ENCODE measurements at regions not wholly inside any gene's neighbourhood (a gene's known extent, or its start where the extent isn't known, plus 50 kb on each side); places are given as distances from the start of the nearest gene placed in this dataset.
"Not testable (repeated sequence)": the region's sequence is repeated elsewhere in the genome, so short reads cannot be mapped to it uniquely, and the experiment has no call there.

- no peak for DNase-seq
Measured at GRCh38 chr4:58871509-58871908, 1761.3 kb upstream of the IGFBP7 start.

DNA sequence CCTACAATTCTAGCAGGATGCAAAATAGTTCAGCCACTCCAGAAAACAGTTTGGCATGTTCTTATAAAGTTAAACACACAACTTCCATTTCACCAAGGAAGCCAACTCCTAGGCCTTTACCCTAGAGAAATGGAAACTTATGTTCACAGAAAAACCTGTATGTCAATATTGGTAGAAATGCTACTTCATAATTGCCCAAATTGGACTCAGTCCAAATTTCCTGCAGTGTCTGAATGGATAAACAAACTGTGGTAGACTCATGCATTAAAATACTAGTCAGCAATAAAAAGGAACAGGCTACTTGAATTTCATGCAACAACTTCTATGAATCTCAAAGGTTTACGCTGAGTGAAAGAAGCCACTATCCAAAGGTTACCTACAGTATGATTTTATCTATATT lies 1738.8 kb upstream of the IGFBP7 start:
- no peak for DNase-seq

DNA sequence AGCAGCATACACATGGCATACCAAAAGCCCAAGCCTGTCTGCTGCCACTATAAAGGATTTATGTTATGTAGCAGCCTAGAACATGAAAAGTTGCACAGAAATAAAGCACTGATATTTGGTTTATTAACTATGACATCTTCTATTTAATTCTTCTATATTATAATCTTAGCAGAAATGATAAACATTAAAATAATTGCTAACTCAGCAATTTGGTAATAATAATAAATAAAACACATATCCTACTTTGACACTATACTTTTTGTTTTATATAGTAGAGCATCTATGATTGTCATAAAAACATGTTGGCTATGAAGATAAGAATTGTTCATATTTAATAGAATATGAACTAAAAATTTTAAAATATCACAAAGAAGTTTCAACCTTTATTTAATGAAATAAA lies 1733.3 kb upstream of the IGFBP7 start:
- no peak for DNase-seq

- no peak for DNase-seq
Measured at GRCh38 chr4:58833126-58833525, 1722.9 kb upstream of the IGFBP7 start.

- DNase-seq = no peak
Measured at GRCh38 chr4:58825278-58825677, 1715.1 kb upstream of the IGFBP7 start.

- not testable (repeated sequence) for DNase-seq
Measured at GRCh38 chr4:58818560-58818959, 1708.4 kb upstream of the IGFBP7 start.

GRCh38 chr4:58809948-58810347 lies 1699.8 kb upstream of the IGFBP7 start:
- no peak for DNase-seq

DNA sequence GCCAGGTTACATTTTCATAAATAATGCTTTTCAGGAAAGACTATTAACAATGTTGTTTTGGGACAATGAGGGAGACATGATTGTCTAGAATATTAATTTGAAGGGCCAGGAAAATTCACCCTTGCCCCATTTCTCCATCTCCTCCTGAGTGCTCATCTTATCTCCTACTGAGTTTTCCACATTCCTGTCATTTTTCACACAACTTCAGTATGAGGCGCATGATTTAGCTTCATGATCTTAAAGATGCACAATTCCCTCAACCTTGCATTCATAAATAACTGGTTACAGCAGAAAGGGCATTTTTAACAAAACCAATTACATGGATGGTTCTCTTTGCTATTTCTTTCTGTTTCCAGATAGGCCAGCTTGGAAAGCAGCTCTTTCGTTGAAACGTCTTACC lies 1699.2 kb upstream of the IGFBP7 start:
- DNase-seq = no peak

DNA sequence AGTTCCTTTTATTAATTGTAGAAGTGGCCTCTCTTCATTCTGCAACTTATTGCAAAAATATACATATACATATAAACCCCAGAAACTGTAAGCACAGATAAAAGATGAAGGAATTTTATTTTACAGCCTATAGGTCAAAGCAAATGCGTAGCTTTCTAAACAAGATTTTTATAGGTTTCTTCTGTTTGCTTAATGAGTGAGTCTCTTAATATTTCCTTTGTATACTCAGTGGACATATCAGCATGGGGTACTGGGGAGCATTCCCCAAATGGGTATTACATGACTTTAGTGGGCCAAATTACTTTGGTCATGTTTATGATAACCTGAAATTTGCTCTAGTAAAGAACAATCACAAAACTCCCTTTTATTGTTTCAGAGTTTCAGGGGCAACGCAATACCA lies 1698.6 kb upstream of the IGFBP7 start:
- DNase-seq = no peak

- no peak for DNase-seq
Measured at GRCh38 chr4:58807843-58808615, 1697.8 kb upstream of the IGFBP7 start.

DNA sequence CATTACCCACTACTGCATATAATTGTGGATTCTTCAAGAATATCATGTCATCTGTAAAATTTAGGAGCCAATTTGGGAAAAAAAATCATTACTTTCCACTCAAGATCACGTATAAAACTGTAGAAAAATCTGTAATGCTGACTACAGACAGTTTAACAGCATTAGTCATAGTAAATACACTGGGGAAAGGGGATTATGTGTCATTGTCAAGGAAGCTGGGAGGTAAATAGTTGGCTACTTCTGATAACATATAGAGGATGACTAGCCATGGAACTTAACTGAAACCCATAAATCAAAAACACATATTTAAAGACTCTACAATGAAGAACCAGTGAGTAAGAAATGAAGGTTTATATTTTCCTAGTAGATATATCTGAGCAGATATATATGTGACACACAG lies 1666.4 kb upstream of the IGFBP7 start:
- DNase-seq = no peak

DNA sequence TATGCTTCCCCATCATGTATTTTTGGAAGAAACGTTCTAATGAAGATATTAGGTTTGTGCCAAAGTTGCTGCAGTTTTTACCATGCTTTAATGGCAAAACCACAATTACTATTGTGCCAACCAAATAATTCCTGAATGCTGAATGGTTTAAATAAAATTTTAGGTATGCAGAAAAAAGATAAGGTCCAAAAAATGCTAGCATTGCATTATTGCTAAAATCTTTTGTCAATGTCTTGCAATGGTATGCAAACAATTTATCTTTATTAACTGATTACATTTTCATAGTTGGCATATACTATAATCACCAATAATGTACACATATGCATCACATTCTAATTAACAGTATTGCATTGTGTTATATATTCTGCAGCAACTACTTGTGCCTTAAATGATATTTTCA lies 1657.4 kb upstream of the IGFBP7 start:
- no peak for DNase-seq

- DNase-seq = no peak
Measured at GRCh38 chr4:58766763-58767162, 1656.6 kb upstream of the IGFBP7 start.

- no peak for DNase-seq
Measured at GRCh38 chr4:58761563-58761962, 1651.4 kb upstream of the IGFBP7 start.

DNA sequence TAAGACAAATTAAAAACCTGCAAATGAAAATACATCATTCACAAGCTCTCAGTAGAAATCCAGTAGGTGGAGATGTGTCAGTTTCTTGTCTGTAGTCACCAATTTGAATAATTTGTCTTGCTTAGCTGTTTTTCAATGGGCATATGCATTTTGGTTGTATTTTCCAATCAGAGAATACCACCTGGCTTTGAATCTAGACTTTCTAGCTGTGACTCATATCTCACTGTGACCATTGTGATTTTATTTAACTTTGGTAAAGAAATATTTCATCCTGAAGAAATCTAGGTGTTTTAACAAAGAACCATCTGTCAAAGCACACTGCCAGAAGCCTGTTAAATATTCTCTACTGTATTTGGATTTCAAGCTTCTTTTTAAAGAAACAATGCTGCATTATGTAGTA lies 1650.6 kb upstream of the IGFBP7 start:
- DNase-seq = no peak

- DNase-seq = no peak
Measured at GRCh38 chr4:58760100-58760499, 1649.9 kb upstream of the IGFBP7 start.

DNA sequence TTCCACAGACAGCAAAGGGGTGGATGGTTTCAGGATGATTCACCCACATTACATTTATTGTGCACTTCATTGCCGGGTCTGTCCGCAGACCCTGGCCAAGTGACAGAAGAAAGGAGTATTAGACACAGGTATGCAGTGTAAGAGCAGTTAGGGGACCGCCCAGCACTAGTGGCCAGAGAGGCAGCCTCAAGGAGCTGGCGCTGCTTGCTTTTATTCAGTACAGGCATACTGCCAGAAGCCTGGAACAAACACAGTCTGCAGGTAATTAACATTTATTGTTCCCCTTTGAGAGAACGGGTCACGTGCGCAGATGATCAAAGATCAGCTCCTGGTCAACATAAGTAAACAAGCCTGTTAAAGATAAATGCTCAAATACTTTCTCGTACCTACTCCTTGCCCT lies 1639.0 kb upstream of the IGFBP7 start:
- DNase-seq = no peak

DNA sequence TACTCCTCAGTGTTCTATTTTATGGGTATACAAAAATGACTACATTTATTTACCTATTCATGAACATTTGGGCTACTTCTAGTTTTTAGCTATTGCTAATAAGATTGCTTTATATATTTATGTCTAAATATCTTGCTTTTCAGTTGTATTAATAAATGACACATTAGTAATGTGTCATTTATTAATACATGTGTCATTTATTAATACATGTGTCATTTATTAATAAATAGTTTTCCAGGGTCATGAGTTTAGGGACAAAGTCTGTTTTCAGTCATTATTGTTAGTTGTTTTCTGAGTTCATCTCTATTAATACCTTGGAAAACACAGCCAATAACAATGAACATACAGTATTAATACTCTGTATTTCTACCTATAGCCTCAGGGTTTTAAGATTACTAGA lies 1630.7 kb upstream of the IGFBP7 start:
- DNase-seq = no peak

DNA sequence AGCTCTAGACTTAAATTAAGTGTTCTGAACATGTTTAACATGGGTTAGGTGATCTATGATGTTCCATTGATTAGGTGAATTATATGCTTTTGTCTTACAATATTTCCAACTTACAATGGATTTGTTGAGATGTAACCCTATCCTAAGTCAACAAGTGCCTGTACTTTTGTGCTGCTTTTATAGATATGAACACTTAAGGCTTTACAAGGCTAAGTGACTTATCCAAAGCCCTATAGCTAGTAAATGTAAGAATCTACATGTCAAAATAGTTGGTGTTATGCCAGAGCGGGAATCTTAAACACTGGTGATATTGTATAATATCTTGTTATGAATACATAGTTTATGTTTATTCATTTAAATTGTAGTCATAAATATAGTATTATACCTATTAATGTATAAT lies 1629.1 kb upstream of the IGFBP7 start:
- DNase-seq = no peak

DNA sequence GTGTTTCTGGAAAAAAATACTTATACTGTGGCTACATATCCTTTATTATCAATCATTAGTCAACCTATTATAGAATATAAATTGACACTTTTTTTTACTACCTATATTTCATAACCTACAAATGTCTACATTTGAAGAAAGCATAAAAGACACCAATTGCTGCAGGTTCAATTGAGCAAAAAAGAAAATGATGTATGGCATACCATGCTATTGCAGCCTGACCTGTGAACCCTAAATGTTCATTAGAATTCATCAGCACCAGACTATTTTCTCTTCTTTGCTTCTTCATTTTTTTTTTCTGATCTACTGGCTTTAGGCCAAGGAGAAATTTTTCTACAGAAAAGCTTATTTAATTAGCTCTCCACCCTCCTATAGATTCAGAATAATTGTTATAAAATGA lies 1628.2 kb upstream of the IGFBP7 start:
- no peak for DNase-seq

- DNase-seq = no peak
Measured at GRCh38 chr4:58734030-58734674, 1624.0 kb upstream of the IGFBP7 start.

DNA sequence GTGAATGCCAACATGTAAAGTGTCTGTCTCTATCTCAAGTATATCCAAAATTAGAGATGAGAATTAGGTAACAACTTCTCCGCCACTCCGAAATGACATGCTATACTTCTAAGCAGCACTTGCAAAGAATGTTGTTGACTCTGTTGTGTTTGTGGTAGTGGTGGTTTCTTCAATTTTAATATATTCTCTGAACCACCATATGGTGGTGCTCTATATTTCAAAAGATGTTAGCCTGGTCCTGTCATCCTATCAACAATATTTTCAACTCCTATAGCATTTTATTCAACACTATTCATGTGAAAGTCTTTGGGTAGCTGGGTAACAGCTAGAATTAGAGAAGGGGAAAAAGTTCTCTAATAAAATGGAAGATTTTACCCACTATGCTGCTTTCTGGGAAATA lies 1622.8 kb upstream of the IGFBP7 start:
- no peak for DNase-seq

- DNase-seq = no peak
Measured at GRCh38 chr4:58723954-58724353, 1613.8 kb upstream of the IGFBP7 start.

DNA sequence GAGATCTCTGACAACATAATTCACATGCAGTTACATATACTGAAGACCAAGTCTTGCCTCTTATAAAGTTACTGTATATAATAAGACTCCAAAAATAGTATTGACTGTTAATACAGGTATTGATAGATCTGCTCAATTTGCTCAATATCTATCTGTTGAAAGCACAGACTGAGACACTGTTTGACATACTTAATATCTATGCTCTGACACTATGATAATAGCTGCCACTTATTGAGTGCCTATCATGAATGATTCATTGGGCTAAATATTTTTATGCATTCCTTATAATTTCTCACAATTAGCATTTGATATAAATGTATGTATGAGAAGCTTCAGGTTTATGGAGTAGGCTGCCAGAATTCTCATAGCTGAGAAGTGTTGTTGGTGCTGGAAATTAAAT lies 1600.9 kb upstream of the IGFBP7 start:
- no peak for DNase-seq

GRCh38 chr4:58688568-58688967 lies 1578.4 kb upstream of the IGFBP7 start:
- DNase-seq = no peak
